SK-N-SH (cell line): ENCODE measurements at regions not wholly inside any gene's neighbourhood (a gene's known extent, or its start where the extent isn't known, plus 50 kb on each side); places are given as distances from the start of the nearest gene placed in this dataset.
A peak's percentile ranks its signal among the peaks of the same experiment; 100 is the strongest.

Source experiments
- CTCF ChIA-PET: fragments of 300-600, 350-600 bp; formaldehyde crosslinking; extraction: SDS; loops from one replicate; lab custom pipeline; 2021; lab: Yijun Ruan, JAX
- POLR2A ChIA-PET: fragments of 350-600 bp; sonication (Branson Sonifier 250); formaldehyde crosslinking; extraction: SDS; loops from one replicate; lab custom pipeline; 2020; ENCODE audit warnings: antibody characterized with exemption, inconsistent platforms; lab: Yijun Ruan, JAX
- DNase-seq: peaks from one replicate; pipeline ENCODE4 v3.0.0; 2012
- H2AFZ ChIP-seq: fragments of 200-600 bp; sonication (generic); 2 replicates; pipeline ENCODE4 v1.8.1; 2016; ENCODE audit warnings: antibody characterized with exemption, mild to moderate bottlenecking, low read depth
- H3F3A ChIP-seq: fragments of 200-600 bp; sonication (generic); replicated peaks from 2 replicates; pipeline ENCODE3; 2016; ENCODE audit warnings: antibody characterized with exemption, mild to moderate bottlenecking; ENCODE audit not compliant: insufficient read depth
- H3K27ac ChIP-seq, 2 experiments: fragments of 200-500 bp in 1 of 2; fragments of 200-600 bp in 1 of 2; sonication (Bioruptor generic) in 1 of 2; sonication (generic), shearing (Covaris generic) in 1 of 2; 2 replicates each; pipeline versions ENCODE4 v1.5.1 to v1.6.1; 2014 to 2016; ENCODE audit warnings: low read depth in 2 of 2, inconsistent platforms in 1 of 2, low read length in 1 of 2, mild to moderate bottlenecking in 1 of 2, mixed read lengths in 1 of 2
- H3K27me3 ChIP-seq: fragments of 200-600 bp; sonication (generic), shearing (Covaris generic); 2 replicates; pipeline ENCODE4 v1.6.1; 2016; ENCODE audit warnings: mixed run types; ENCODE audit not compliant: insufficient read depth
- H3K36me3 ChIP-seq, 2 experiments: fragments of 200-500 bp in 1 of 2; fragments of 200-600 bp in 1 of 2; sonication (Bioruptor generic) in 1 of 2; sonication (generic) in 1 of 2; replicated peaks in 1 of 2; 2 replicates each; pipeline versions ENCODE3 to v1.5.1; 2014 to 2016; ENCODE audit warnings: low read length in 1 of 2, mild to moderate bottlenecking in 1 of 2; ENCODE audit not compliant: insufficient read depth in 2 of 2, control insufficient read depth in 1 of 2
- H3K4me1 ChIP-seq, 2 experiments: fragments of 200-500 bp in 1 of 2; fragments of 200-600 bp in 1 of 2; sonication (Bioruptor generic) in 1 of 2; sonication (generic), shearing (Covaris generic) in 1 of 2; 2 replicates each; pipeline versions ENCODE4 v1.5.1 to v1.6.1; 2014 to 2016; ENCODE audit warnings: low read depth in 1 of 2, low read length in 1 of 2, mixed run types in 1 of 2; ENCODE audit not compliant: insufficient read depth in 2 of 2, control insufficient read depth in 1 of 2
- H3K4me2 ChIP-seq: fragments of 200-600 bp; sonication (generic), shearing (Covaris generic); 2 replicates; pipeline ENCODE4 v1.6.1; 2017; ENCODE audit warnings: mixed run types
- H3K4me3 ChIP-seq, 2 experiments: fragments of 200-500 bp in 1 of 2; fragments of 200-600 bp in 1 of 2; sonication (Bioruptor generic) in 1 of 2; sonication (generic), shearing (Covaris generic) in 1 of 2; 2 replicates each; pipeline versions ENCODE4 v1.5.1 to v1.8.1; 2014 to 2016; ENCODE audit warnings: low read depth in 2 of 2, inconsistent platforms in 1 of 2, low read length in 1 of 2, mild to moderate bottlenecking in 1 of 2, mixed read lengths in 1 of 2, moderate library complexity in 1 of 2
- H3K79me2 ChIP-seq: fragments of 200-600 bp; sonication (generic); 2 replicates; pipeline ENCODE4 v1.8.1; 2017; ENCODE audit warnings: mild to moderate bottlenecking; ENCODE audit not compliant: insufficient read depth
- H3K9ac ChIP-seq: fragments of 200-600 bp; sonication (generic); 2 replicates; pipeline ENCODE4 v1.6.1; 2017; ENCODE audit warnings: mixed run types
- H3K9me2 ChIP-seq: fragments of 200-600 bp; sonication (generic); 2 replicates; pipeline ENCODE4 v1.6.1; 2017; ENCODE audit warnings: mixed run types
- H3K9me3 ChIP-seq: fragments of 200-600 bp; sonication (generic); 2 replicates; pipeline ENCODE4 v1.6.1; 2017; ENCODE audit warnings: mixed run types, mild to moderate bottlenecking, moderate library complexity
- H4K20me1 ChIP-seq: fragments of 200-600 bp; sonication (generic); 2 replicates; pipeline ENCODE4 v1.6.1; 2017; ENCODE audit warnings: mild to moderate bottlenecking, mixed run types; ENCODE audit not compliant: insufficient read depth
- FOXM1 ChIP-seq: IDR thresholded peaks from 2 replicates; pipeline ENCODE4 v1.4.0; 2012; ENCODE audit warnings: low read depth, mild to moderate bottlenecking
- RAD21 ChIP-seq: IDR thresholded peaks from 2 replicates; pipeline ENCODE4 v1.6.1; 2012; ENCODE audit warnings: mild to moderate bottlenecking, low read length
- RFX5 ChIP-seq: IDR thresholded peaks from 2 replicates; pipeline ENCODE4 v1.6.1; 2012; ENCODE audit warnings: mild to moderate bottlenecking, improper control_type of control experiment, low read length
- WGBS: methylation state at CpG from one replicate; pipeline ENCODE4 v1.1.6; 2017; ENCODE audit warnings: low lambda C conversion rate; 5-methylcytosine and 5-hydroxymethylcytosine counted together
- TF ChIP-seq, protein P1 (sequence below): fragments of 200-600 bp; sonication (generic); IDR thresholded peaks from 2 replicates; pipeline ENCODE4 v1.6.1; 2017; ENCODE audit warnings: antibody characterized with exemption, mild to moderate bottlenecking, moderate library complexity
- TF ChIP-seq, protein P2 (sequence below): fragments of 150-350 bp; IDR thresholded peaks from 2 replicates; pipeline ENCODE4 v1.6.1; 2017; ENCODE audit warnings: antibody characterized with exemption, low read length, low read depth, borderline replicate concordance
- TF ChIP-seq, protein P3 (sequence below): IDR thresholded peaks from 2 replicates; pipeline ENCODE4; 2012

DNA sequence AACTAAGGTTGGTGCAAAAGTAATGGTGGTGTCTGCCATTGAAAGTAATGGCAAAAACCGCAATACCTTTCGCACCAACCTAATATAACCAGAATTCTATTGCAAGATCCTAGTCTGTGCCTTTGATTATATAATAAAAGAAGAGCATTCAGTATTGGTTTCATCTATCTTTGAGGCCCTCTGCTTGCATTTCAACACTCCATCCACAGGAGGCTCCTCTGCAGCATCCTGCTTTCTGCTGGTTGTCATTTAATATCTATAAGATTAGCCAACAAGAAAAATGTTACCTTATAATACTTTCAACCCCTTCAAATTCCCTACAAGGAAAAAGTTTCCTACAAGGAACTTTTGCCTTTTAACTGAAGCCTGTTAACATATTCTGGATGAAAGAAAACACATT, 139.2 kb downstream of the CDCA7 start:
- Histone ChIP-seq H3K79me2 (no peaks in the 10 kb centered on the region), H3K4me2 (no peak overlapping the region), H3F3A (no peaks in the 10 kb centered on the region), H3K4me3 (no peak overlapping the region), H3K4me1 (no peaks in the 10 kb centered on the region), H3K9ac (no peak overlapping the region), H2AFZ (no peak overlapping the region), H3K27ac (no peak overlapping the region), H4K20me1 (no peaks in the 10 kb centered on the region), H3K27me3 (no peaks in the 10 kb centered on the region), H3K9me2 (no peaks in the 10 kb centered on the region), H3K9me3 (no peaks in the 10 kb centered on the region), H3K36me3 (no peaks in the 10 kb centered on the region)
- WGBS: 87% methylated on average over 2 of the region's 2 CpGs
- 0 out of 2 replicates have a peak, but pooled peaks have one; percentile 3 for TF ChIP-seq RAD21
- TF ChIP-seq, protein P1, sequence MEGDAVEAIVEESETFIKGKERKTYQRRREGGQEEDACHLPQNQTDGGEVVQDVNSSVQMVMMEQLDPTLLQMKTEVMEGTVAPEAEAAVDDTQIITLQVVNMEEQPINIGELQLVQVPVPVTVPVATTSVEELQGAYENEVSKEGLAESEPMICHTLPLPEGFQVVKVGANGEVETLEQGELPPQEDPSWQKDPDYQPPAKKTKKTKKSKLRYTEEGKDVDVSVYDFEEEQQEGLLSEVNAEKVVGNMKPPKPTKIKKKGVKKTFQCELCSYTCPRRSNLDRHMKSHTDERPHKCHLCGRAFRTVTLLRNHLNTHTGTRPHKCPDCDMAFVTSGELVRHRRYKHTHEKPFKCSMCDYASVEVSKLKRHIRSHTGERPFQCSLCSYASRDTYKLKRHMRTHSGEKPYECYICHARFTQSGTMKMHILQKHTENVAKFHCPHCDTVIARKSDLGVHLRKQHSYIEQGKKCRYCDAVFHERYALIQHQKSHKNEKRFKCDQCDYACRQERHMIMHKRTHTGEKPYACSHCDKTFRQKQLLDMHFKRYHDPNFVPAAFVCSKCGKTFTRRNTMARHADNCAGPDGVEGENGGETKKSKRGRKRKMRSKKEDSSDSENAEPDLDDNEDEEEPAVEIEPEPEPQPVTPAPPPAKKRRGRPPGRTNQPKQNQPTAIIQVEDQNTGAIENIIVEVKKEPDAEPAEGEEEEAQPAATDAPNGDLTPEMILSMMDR: peak; percentile 16; the same call in 1 of the 2 replicates
- TF ChIP-seq, protein P2, sequence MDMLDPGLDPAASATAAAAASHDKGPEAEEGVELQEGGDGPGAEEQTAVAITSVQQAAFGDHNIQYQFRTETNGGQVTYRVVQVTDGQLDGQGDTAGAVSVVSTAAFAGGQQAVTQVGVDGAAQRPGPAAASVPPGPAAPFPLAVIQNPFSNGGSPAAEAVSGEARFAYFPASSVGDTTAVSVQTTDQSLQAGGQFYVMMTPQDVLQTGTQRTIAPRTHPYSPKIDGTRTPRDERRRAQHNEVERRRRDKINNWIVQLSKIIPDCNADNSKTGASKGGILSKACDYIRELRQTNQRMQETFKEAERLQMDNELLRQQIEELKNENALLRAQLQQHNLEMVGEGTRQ: no peak
- ChIA-PET CTCF (no interaction called here), POLR2A (no interaction called here)
- DNase-seq: no peak

DNA sequence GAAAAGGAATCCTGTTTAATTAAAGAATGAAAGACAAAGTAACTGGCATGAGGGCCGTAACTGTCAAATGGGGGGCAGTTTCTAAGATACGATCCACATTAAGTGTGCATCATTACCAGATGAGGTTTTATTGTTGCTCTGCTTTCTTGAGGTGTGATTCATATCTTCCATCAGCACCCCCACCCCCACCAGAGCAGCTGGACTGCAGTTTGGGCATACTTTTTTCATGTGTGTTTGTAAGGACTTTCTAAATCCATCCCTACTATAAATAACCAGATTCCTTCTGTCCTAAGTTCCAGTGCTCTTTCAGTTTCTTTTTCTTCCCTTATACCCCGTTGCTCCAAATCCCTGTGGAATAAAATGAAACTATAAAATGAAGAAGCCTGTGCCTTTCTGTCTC, 142.1 kb downstream of the CDCA7 start:
- Histone ChIP-seq H3K9me3 (no peaks in the 10 kb centered on the region; the same call in 1 of the 2 replicates), H3K4me1 (no peaks in the 10 kb centered on the region), H3F3A (no peaks in the 10 kb centered on the region), H3K27me3 (no peaks in the 10 kb centered on the region), H2AFZ (no peak overlapping the region), H3K79me2 (no peaks in the 10 kb centered on the region), H3K9me2 (no peaks in the 10 kb centered on the region), H3K27ac (no peak overlapping the region), H3K9ac (no peak overlapping the region), H4K20me1 (no peaks in the 10 kb centered on the region), H3K4me3 (peak overlapping the region in 1 of 2 experiments; percentile 7; a peak in 1 of 4 replicates), H3K36me3 (no peaks in the 10 kb centered on the region), H3K4me2 (no peak overlapping the region)
- DNase-seq: no peak
- ChIA-PET CTCF (no interaction called here), POLR2A (no interaction called here)
- WGBS: 47% methylated on average over 3 of the region's 3 CpGs
- TF ChIP-seq, protein P3, sequence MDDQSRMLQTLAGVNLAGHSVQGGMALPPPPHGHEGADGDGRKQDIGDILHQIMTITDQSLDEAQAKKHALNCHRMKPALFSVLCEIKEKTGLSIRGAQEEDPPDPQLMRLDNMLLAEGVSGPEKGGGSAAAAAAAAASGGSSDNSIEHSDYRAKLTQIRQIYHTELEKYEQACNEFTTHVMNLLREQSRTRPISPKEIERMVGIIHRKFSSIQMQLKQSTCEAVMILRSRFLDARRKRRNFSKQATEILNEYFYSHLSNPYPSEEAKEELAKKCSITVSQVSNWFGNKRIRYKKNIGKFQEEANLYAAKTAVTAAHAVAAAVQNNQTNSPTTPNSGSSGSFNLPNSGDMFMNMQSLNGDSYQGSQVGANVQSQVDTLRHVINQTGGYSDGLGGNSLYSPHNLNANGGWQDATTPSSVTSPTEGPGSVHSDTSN: no peak
- no peak for TF ChIP-seq RFX5

DNA sequence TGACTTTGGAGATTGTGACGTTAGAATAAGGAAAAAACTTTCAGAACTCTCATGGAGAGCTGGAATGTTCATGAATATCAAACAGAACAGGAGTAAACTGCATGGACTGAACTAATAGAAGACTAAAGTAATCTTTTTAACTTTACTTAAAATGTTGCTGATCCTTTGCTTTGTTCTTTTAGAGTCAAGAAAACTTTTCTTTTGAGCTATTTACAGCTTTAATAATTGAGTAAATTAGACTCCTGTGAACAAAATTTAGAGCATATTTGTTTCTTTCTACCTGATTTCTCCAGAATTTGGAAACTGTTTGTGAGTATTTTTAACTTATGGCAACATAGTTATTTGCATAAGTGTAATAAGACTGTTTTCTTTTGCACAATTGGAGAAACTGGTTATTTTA, 146.3 kb downstream of the CDCA7 start:
- Histone ChIP-seq H3K4me1 (no peaks in the 10 kb centered on the region), H3K27me3 (no peaks in the 10 kb centered on the region), H3K4me2 (no peak overlapping the region), H3K36me3 (no peaks in the 10 kb centered on the region), H4K20me1 (no peaks in the 10 kb centered on the region), H3K9ac (no peak overlapping the region), H3K27ac (no peak overlapping the region), H2AFZ (no peak overlapping the region), H3K4me3 (no peak overlapping the region), H3K9me2 (no peaks in the 10 kb centered on the region), H3K79me2 (no peaks in the 10 kb centered on the region), H3F3A (no peaks in the 10 kb centered on the region), H3K9me3 (no peaks in the 10 kb centered on the region; the same call in 1 of the 2 replicates)
- ChIA-PET POLR2A (no interaction called here), CTCF (no interaction called here)
- TF ChIP-seq, protein P1: no peak
- no peak for TF ChIP-seq FOXM1
- TF ChIP-seq RAD21: no peak
- no peak for DNase-seq
- WGBS: 11% methylated on average over 1 of the region's 1 CpG
